ENCODE measurements at regions not wholly inside any gene's neighbourhood (a gene's known extent, or its start where the extent isn't known, plus 50 kb on each side); places are given as distances from the start of the nearest gene placed in this dataset.

GRCh38 chr5:174358276-174358675 is 312.8 kb downstream of the NSG2 start:
- CTCF ChIA-PET = no interaction called here
- H3K27ac ChIP-seq (ENCODE audit: insufficient read depth, low read depth, low read length) = no peak overlapping the region
- H3K36me3 ChIP-seq (ENCODE audit: control insufficient read depth in 2 of 2, extremely low read depth in 1 of 2, insufficient read depth in 2 of 2, low read length in 2 of 2) = no peaks in the 10 kb centered on the region
- POLR2A ChIA-PET = no interaction called here
- H3K9me3 ChIP-seq (replicated peaks; ENCODE audit: control insufficient read depth, insufficient read depth, low read length) = peaks cover 8% of the 10 kb centered on the region
- FAIRE-seq (no peak), DNase-seq (ENCODE audit: low read depth, low spot score) (no peak)
- H3K9ac ChIP-seq (replicated peaks; ENCODE audit: extremely low read depth, insufficient read depth, low read length) = no peak overlapping the region
- no peak overlapping the region for H3K4me2 ChIP-seq (ENCODE audit: insufficient read depth, low read length)
- dilution Hi-C loops (cut with MboI; ENCODE audit: extremely low pct_ligation_motif_present, low sequenced_read_pairs) = no loop called here
- intact Hi-C loops (cut with micrococcal nuclease) = no loop called here
- no peak overlapping the region for H2AFZ ChIP-seq (ENCODE audit: low read depth, low read length)
- no peaks in the 10 kb centered on the region for H3K4me1 ChIP-seq (ENCODE audit: control insufficient read depth, extremely low read depth, insufficient read depth, low read length)
- H3K9me1 ChIP-seq (replicated peaks; ENCODE audit: control insufficient read depth, extremely low read depth, insufficient read depth, low read length) = no peaks in the 10 kb centered on the region
- H4K20me1 ChIP-seq (replicated peaks; ENCODE audit: control insufficient read depth, extremely low read depth, insufficient read depth, low read length) = no peaks in the 10 kb centered on the region
- H3K4me3 ChIP-seq (replicated peaks in 1 of 3; ENCODE audit: insufficient read depth in 1 of 3, low read depth in 1 of 3, low read length in 3 of 3) = no peak overlapping the region
- TF ChIP-seq POLR2A (IDR thresholded peaks at IDR 0.05; ENCODE audit: low read depth, low read length) (no peak), EZH2 (IDR thresholded peaks at IDR 0.05; ENCODE audit: borderline replicate concordance, low read depth, low read length, severe bottlenecking) (no peak)
- BruUV-seq (replicated peaks) = no TSS peak
- H3K79me2 ChIP-seq (ENCODE audit: control insufficient read depth, insufficient read depth, low read length) = no peaks in the 10 kb centered on the region
- no peaks in the 10 kb centered on the region for H3K27me3 ChIP-seq (ENCODE audit: control insufficient read depth in 2 of 2, insufficient read depth in 2 of 2, low read length in 2 of 2)

- Histone ChIP-seq H2AFZ (ENCODE audit: low read depth, low read length) (no peak overlapping the region), H3K9ac (replicated peaks; ENCODE audit: extremely low read depth, insufficient read depth, low read length) (no peak overlapping the region), H3K4me3 (replicated peaks in 1 of 3; ENCODE audit: insufficient read depth in 1 of 3, low read depth in 1 of 3, low read length in 3 of 3) (no peak overlapping the region), H3K9me1 (replicated peaks; ENCODE audit: control insufficient read depth, extremely low read depth, insufficient read depth, low read length) (no peaks in the 10 kb centered on the region), H3K9me3 (replicated peaks; ENCODE audit: control insufficient read depth, insufficient read depth, low read length) (peaks cover 8% of the 10 kb centered on the region), H4K20me1 (replicated peaks; ENCODE audit: control insufficient read depth, extremely low read depth, insufficient read depth, low read length) (no peaks in the 10 kb centered on the region), H3K36me3 (ENCODE audit: control insufficient read depth in 2 of 2, extremely low read depth in 1 of 2, insufficient read depth in 2 of 2, low read length in 2 of 2) (no peaks in the 10 kb centered on the region), H3K27ac (ENCODE audit: insufficient read depth, low read depth, low read length) (no peak overlapping the region), H3K27me3 (ENCODE audit: control insufficient read depth in 2 of 2, insufficient read depth in 2 of 2, low read length in 2 of 2) (no peaks in the 10 kb centered on the region), H3K79me2 (ENCODE audit: control insufficient read depth, insufficient read depth, low read length) (no peaks in the 10 kb centered on the region), H3K4me2 (ENCODE audit: insufficient read depth, low read length) (no peak overlapping the region), H3K4me1 (ENCODE audit: control insufficient read depth, extremely low read depth, insufficient read depth, low read length) (no peaks in the 10 kb centered on the region)
- dilution Hi-C loops (cut with MboI; ENCODE audit: extremely low pct_ligation_motif_present, low sequenced_read_pairs) = no loop called here
- ChIA-PET CTCF (no interaction called here), POLR2A (no interaction called here)
- DNase-seq (ENCODE audit: low read depth, low spot score) (no peak), FAIRE-seq (no peak)
- intact Hi-C loops (cut with micrococcal nuclease) = no loop called here
- no TSS peak for BruUV-seq (replicated peaks)
- TF ChIP-seq MYC (IDR thresholded peaks at IDR 0.05; ENCODE audit: low read depth, low read length) (no peak), MAX (IDR thresholded peaks at IDR 0.05; ENCODE audit: insufficient read depth, insufficient read length) (no peak), POLR2A (IDR thresholded peaks at IDR 0.05; ENCODE audit: low read depth, low read length) (no peak), EZH2 (IDR thresholded peaks at IDR 0.05; ENCODE audit: borderline replicate concordance, low read depth, low read length, severe bottlenecking) (no peak), GATA2 (IDR thresholded peaks at IDR 0.05; ENCODE audit: insufficient read depth, insufficient read length, low read depth, low read length) (no peak), FOS (IDR thresholded peaks at IDR 0.05; ENCODE audit: borderline replicate concordance, insufficient read depth, low read length) (no peak), CTCF (IDR thresholded peaks at IDR 0.05; ENCODE audit: extremely low read depth in 1 of 2, insufficient read depth in 1 of 2, low read depth in 1 of 2, low read length in 2 of 2) (no peak), JUN (IDR thresholded peaks at IDR 0.05; ENCODE audit: borderline replicate concordance, insufficient read depth, insufficient read length, low read depth) (no peak), POLR2AphosphoS5 (IDR thresholded peaks at IDR 0.05; ENCODE audit: insufficient read depth, low read depth, low read length) (no peak)
Observed at GRCh38 chr5:174359071-174359470, 313.6 kb downstream of the NSG2 start.
